BLaER1 (cell line): ENCODE measurements at regions not wholly inside any gene's neighbourhood (a gene's known extent, or its start where the extent isn't known, plus 50 kb on each side); places are given as distances from the start of the nearest gene placed in this dataset.

Source experiments
- H3K27ac ChIP-seq: shearing (Covaris generic); formaldehyde crosslinking; 2 replicates; pipeline ENCODE4 v1.8.1; 2022
- H3K27me3 ChIP-seq: shearing (Covaris generic); formaldehyde crosslinking; 2 replicates; pipeline ENCODE4 v1.8.1; 2022
- H3K36me3 ChIP-seq: shearing (Covaris generic); formaldehyde crosslinking; 2 replicates; pipeline ENCODE4 v1.8.1; 2022
- H3K4me1 ChIP-seq: shearing (Covaris generic); formaldehyde crosslinking; 2 replicates; pipeline ENCODE4 v1.8.1; 2022
- H3K4me2 ChIP-seq: shearing (Covaris generic); formaldehyde crosslinking; 2 replicates; pipeline ENCODE4 v1.8.1; 2022
- H3K4me3 ChIP-seq: shearing (Covaris generic); formaldehyde crosslinking; 2 replicates; pipeline ENCODE4 v1.8.1; 2022
- H3K9ac ChIP-seq: shearing (Covaris generic); formaldehyde crosslinking; 2 replicates; pipeline ENCODE4 v1.8.1; 2022
- H3K9me3 ChIP-seq: shearing (Covaris generic); formaldehyde crosslinking; 2 replicates; pipeline ENCODE4 v1.8.1; 2022
- H4K20me1 ChIP-seq: shearing (Covaris generic); formaldehyde crosslinking; 2 replicates; pipeline ENCODE4 v1.8.1; 2022
- Cebpa-rat ChIP-seq: shearing (Covaris generic); IDR thresholded peaks from 2 replicates; pipeline ENCODE4 v1.8.1; 2022

GRCh38 chr14:31930493-31931240 is 146.4 kb upstream of the ARHGAP5 start:
- no peaks in the 10 kb centered on the region for H3K27me3 ChIP-seq
- H3K4me1 ChIP-seq, result no peaks in the 10 kb centered on the region
- H4K20me1 ChIP-seq, result no peaks in the 10 kb centered on the region
- no peak overlapping the region for H3K4me3 ChIP-seq
- H3K27ac ChIP-seq, result no peak overlapping the region
- no peak for TF ChIP-seq Cebpa-rat
- no peak overlapping the region for H3K4me2 ChIP-seq
- H3K9me3 ChIP-seq, result no peaks in the 10 kb centered on the region
- no peak overlapping the region for H3K9ac ChIP-seq
- no peaks in the 10 kb centered on the region for H3K36me3 ChIP-seq

DNA sequence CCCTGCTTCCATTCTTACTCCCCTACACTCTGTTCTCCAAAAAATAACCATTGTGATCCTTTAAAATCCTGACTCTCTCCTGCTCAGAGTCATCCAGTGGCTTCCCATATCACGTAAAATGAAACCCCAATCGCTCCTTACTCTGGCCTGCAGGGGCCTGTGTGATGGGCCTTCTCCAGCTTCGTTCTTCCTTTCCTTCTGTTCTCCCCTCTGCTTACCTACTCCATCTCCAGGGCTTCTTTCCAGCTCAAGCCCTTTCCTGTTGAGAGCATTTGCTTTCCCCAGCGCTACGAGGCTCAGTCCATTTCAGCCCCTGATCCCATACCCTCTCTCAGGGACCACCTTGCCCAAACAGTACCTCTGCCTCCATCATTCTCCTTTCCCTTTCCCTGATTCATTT is 144.4 kb upstream of the ARHGAP5 start:
- no peak overlapping the region for H3K4me2 ChIP-seq
- H3K4me1 ChIP-seq, result no peaks in the 10 kb centered on the region
- H3K27me3 ChIP-seq, result no peaks in the 10 kb centered on the region
- H3K9ac ChIP-seq, result no peak overlapping the region
- no peak for TF ChIP-seq Cebpa-rat
- H3K4me3 ChIP-seq, result no peak overlapping the region
- H3K36me3 ChIP-seq, result no peaks in the 10 kb centered on the region
- no peak overlapping the region for H3K27ac ChIP-seq
- no peaks in the 10 kb centered on the region for H4K20me1 ChIP-seq
- no peaks in the 10 kb centered on the region for H3K9me3 ChIP-seq

GRCh38 chr14:31933716-31934115 is 143.4 kb upstream of the ARHGAP5 start:
- Histone ChIP-seq H4K20me1 (no peaks in the 10 kb centered on the region), H3K9ac (no peak overlapping the region), H3K4me1 (no peaks in the 10 kb centered on the region), H3K27ac (no peak overlapping the region), H3K4me2 (no peak overlapping the region), H3K4me3 (no peak overlapping the region), H3K27me3 (no peaks in the 10 kb centered on the region), H3K36me3 (no peaks in the 10 kb centered on the region), H3K9me3 (no peaks in the 10 kb centered on the region)
- TF ChIP-seq Cebpa-rat, result no peak

GRCh38 chr14:31934767-31935266 is 142.3 kb upstream of the ARHGAP5 start:
- Histone ChIP-seq H3K9ac (no peak overlapping the region), H3K27ac (no peak overlapping the region), H3K4me3 (no peak overlapping the region), H3K36me3 (no peaks in the 10 kb centered on the region), H3K9me3 (no peaks in the 10 kb centered on the region), H4K20me1 (no peaks in the 10 kb centered on the region), H3K27me3 (no peaks in the 10 kb centered on the region), H3K4me2 (no peak overlapping the region), H3K4me1 (no peaks in the 10 kb centered on the region)
- TF ChIP-seq Cebpa-rat, result no peak

DNA sequence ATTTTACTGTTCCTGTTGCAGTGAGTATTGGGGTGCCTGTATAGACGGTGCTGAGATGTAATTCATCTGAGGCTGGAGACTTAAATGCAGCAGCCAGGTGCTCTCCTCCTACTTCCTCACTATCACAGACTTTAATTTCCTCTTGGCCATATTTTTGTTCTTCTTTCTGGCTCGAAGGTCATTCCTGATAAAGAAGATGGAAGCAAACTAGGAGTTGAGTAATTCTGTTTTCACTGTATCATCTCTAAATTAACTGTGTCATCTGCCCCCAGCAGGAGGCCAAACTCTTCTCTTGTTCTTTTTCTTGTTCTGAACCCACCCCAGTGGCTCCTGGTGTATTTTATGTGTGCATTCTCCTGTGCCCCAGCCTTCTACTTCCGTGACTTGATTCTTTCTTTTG is 141.7 kb upstream of the ARHGAP5 start:
- Histone ChIP-seq H3K4me2 (no peak overlapping the region), H3K9me3 (no peaks in the 10 kb centered on the region), H3K4me3 (no peak overlapping the region), H3K27me3 (no peaks in the 10 kb centered on the region), H3K36me3 (no peaks in the 10 kb centered on the region), H4K20me1 (no peaks in the 10 kb centered on the region), H3K9ac (no peak overlapping the region), H3K27ac (no peak overlapping the region), H3K4me1 (no peaks in the 10 kb centered on the region)
- TF ChIP-seq Cebpa-rat, result no peak

- no peak for TF ChIP-seq Cebpa-rat
- no peak overlapping the region for H3K9ac ChIP-seq
- no peaks in the 10 kb centered on the region for H3K9me3 ChIP-seq
- H3K4me1 ChIP-seq, result no peaks in the 10 kb centered on the region
- no peak overlapping the region for H3K4me3 ChIP-seq
- H3K36me3 ChIP-seq, result no peaks in the 10 kb centered on the region
- H3K27ac ChIP-seq, result no peak overlapping the region
- no peaks in the 10 kb centered on the region for H3K27me3 ChIP-seq
- no peak overlapping the region for H3K4me2 ChIP-seq
- no peaks in the 10 kb centered on the region for H4K20me1 ChIP-seq
Measured at GRCh38 chr14:31936115-31936514, 141.0 kb upstream of the ARHGAP5 start.

DNA sequence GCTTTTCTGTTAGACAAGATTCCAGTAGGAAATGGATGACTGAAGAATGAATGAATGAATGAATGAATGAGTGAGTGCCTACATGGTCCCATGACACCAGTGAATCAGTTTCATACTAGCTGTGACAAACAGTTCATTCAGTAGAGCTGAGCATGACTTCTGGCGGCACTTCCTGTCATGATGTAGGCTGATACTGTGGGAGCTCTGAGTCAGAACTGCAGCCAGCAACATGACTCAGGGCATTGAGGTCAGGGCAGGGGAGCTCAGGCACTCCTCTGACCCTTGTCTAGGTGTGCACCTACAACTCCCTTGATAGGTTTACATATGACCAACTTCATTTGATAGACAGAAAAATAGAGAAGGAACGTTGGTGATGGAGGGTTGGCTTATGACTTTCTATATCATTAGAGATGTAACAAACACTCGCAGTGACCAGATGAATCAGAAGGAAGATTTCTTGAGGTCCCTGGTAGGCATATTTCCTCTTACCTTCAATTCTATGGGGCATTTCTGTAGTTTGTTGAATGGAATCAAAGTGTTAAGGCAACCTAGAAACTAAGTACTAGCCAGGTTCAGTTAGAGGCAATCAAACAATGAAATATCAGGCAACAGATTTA is 139.3 kb upstream of the ARHGAP5 start:
- Histone ChIP-seq H3K4me1 (no peaks in the 10 kb centered on the region), H3K36me3 (no peaks in the 10 kb centered on the region), H3K9ac (no peak overlapping the region), H3K4me3 (no peak overlapping the region), H3K4me2 (no peak overlapping the region), H4K20me1 (no peaks in the 10 kb centered on the region), H3K27me3 (no peaks in the 10 kb centered on the region), H3K9me3 (no peaks in the 10 kb centered on the region), H3K27ac (no peak overlapping the region)
- no peak for TF ChIP-seq Cebpa-rat

GRCh38 chr14:31939934-31940333 is 137.2 kb upstream of the ARHGAP5 start:
- H3K4me1 ChIP-seq, result no peaks in the 10 kb centered on the region
- no peak overlapping the region for H3K4me3 ChIP-seq
- no peak overlapping the region for H3K27ac ChIP-seq
- no peaks in the 10 kb centered on the region for H3K36me3 ChIP-seq
- no peaks in the 10 kb centered on the region for H3K27me3 ChIP-seq
- no peak overlapping the region for H3K9ac ChIP-seq
- no peak for TF ChIP-seq Cebpa-rat
- no peaks in the 10 kb centered on the region for H3K9me3 ChIP-seq
- no peaks in the 10 kb centered on the region for H4K20me1 ChIP-seq
- H3K4me2 ChIP-seq, result no peak overlapping the region

DNA sequence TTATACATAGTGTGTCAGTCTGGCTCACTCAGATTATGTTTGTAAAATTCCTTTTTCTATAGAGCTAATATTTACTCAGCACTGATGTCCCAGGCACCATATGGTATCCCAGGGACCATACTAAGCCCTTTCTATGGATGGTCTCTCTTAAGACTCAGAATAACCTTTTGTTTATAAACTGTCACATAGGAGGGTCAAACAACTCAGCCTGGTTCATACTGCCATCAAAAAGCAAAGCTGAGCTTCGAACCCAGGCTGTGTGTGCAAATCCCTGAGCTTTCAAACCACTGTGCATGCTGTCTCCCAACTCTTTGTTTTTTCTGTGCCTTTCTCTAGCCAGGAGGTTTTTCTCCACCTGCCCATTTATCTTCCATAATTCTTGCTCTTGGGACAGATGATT is 135.6 kb upstream of the ARHGAP5 start:
- Histone ChIP-seq H4K20me1 (no peaks in the 10 kb centered on the region), H3K4me2 (no peak overlapping the region), H3K9me3 (no peaks in the 10 kb centered on the region), H3K4me3 (no peak overlapping the region), H3K27ac (no peak overlapping the region), H3K9ac (no peak overlapping the region), H3K36me3 (no peaks in the 10 kb centered on the region), H3K4me1 (no peaks in the 10 kb centered on the region), H3K27me3 (no peaks in the 10 kb centered on the region)
- no peak for TF ChIP-seq Cebpa-rat

- no peak for TF ChIP-seq Cebpa-rat
- Histone ChIP-seq H3K27me3 (no peaks in the 10 kb centered on the region), H3K36me3 (no peaks in the 10 kb centered on the region), H3K27ac (no peak overlapping the region), H3K4me3 (no peak overlapping the region), H3K9ac (no peak overlapping the region), H3K9me3 (no peaks in the 10 kb centered on the region), H3K4me2 (no peak overlapping the region), H3K4me1 (no peaks in the 10 kb centered on the region), H4K20me1 (no peaks in the 10 kb centered on the region)
Measured at GRCh38 chr14:31942166-31942841, 134.8 kb upstream of the ARHGAP5 start.
